HL-60 (cell line): ENCODE measurements at regions not wholly inside any gene's neighbourhood (a gene's known extent, or its start where the extent isn't known, plus 50 kb on each side); places are given as distances from the start of the nearest gene placed in this dataset.

Source experiments
- DNase-seq, 2 experiments: peaks; one replicate each; pipeline ENCODE4 v3.0.0-alpha.2; 2010 to 2020; ENCODE audit warnings: low read depth in 1 of 2, low spot score in 1 of 2
- H3K27ac ChIP-seq: fragments of 250-450 bp; sonication (Bioruptor Pico); replicated peaks from 2 replicates; pipeline ENCODE4 v1.5.1; 2020; ENCODE audit warnings: mild to moderate bottlenecking, moderate library complexity
- H3K27me3 ChIP-seq: fragments of 250-450 bp; sonication (Bioruptor Pico); 2 replicates; pipeline ENCODE4 v1.5.1; 2021; ENCODE audit warnings: mild to moderate bottlenecking, moderate library complexity; ENCODE audit not compliant: insufficient read depth, poor library complexity, severe bottlenecking
- H3K4me3 ChIP-seq: replicated peaks from 2 replicates; pipeline ENCODE4 v1.5.1; 2011; ENCODE audit warnings: mild to moderate bottlenecking, control low read depth, low read length; ENCODE audit not compliant: insufficient read depth
- GABPA ChIP-seq: IDR thresholded peaks from 2 replicates; pipeline ENCODE4 v1.6.1; 2012; ENCODE audit warnings: low read depth
- POLR2AphosphoS5 ChIP-seq: IDR thresholded peaks from 2 replicates; pipeline ENCODE4 v1.6.1; 2012; ENCODE audit warnings: low read depth
- SPI1 ChIP-seq: IDR thresholded peaks from 2 replicates; pipeline ENCODE4 v1.6.1; 2012; ENCODE audit warnings: low read depth, mild to moderate bottlenecking, borderline replicate concordance
- TF ChIP-seq, protein P1 (sequence below): IDR thresholded peaks from 2 replicates; pipeline ENCODE4 v1.6.1; 2012; ENCODE audit warnings: low read depth; ENCODE audit not compliant: insufficient replicate concordance
- TF ChIP-seq, protein P2 (sequence below): IDR thresholded peaks from one replicate; pipeline ENCODE4 v1.5.1; 2011; ENCODE audit warnings: low read length, control low read depth, inconsistent platforms; ENCODE audit not compliant: insufficient read depth

DNA sequence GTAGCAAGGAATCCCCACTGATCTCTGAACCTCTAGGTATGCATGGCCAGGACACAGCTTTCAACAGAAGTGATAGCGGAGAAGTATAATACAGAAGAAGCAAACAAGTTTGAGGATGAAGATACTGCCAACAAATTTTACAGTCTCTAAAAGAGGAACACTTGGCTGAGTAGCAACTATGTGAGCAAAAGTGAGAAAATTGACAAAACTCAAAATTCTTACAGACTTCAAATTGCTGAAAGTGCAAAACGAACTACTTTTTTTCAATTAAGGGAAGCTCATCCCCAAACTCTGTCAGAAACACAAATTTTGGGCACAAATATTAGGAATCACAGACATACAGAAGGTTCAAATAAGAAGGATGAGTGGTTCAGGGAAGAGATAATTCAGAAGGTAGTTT lies 1324.6 kb downstream of the LRFN5 start:
- Histone ChIP-seq H3K27me3 (no peaks in the 10 kb centered on the region), H3K4me3 (no peak overlapping the region), H3K27ac (no peak overlapping the region)
- TF ChIP-seq, protein P1, sequence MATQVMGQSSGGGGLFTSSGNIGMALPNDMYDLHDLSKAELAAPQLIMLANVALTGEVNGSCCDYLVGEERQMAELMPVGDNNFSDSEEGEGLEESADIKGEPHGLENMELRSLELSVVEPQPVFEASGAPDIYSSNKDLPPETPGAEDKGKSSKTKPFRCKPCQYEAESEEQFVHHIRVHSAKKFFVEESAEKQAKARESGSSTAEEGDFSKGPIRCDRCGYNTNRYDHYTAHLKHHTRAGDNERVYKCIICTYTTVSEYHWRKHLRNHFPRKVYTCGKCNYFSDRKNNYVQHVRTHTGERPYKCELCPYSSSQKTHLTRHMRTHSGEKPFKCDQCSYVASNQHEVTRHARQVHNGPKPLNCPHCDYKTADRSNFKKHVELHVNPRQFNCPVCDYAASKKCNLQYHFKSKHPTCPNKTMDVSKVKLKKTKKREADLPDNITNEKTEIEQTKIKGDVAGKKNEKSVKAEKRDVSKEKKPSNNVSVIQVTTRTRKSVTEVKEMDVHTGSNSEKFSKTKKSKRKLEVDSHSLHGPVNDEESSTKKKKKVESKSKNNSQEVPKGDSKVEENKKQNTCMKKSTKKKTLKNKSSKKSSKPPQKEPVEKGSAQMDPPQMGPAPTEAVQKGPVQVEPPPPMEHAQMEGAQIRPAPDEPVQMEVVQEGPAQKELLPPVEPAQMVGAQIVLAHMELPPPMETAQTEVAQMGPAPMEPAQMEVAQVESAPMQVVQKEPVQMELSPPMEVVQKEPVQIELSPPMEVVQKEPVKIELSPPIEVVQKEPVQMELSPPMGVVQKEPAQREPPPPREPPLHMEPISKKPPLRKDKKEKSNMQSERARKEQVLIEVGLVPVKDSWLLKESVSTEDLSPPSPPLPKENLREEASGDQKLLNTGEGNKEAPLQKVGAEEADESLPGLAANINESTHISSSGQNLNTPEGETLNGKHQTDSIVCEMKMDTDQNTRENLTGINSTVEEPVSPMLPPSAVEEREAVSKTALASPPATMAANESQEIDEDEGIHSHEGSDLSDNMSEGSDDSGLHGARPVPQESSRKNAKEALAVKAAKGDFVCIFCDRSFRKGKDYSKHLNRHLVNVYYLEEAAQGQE: no peak
- TF ChIP-seq POLR2AphosphoS5 (no peak), SPI1 (no peak), GABPA (no peak)
- TF ChIP-seq, protein P2, sequence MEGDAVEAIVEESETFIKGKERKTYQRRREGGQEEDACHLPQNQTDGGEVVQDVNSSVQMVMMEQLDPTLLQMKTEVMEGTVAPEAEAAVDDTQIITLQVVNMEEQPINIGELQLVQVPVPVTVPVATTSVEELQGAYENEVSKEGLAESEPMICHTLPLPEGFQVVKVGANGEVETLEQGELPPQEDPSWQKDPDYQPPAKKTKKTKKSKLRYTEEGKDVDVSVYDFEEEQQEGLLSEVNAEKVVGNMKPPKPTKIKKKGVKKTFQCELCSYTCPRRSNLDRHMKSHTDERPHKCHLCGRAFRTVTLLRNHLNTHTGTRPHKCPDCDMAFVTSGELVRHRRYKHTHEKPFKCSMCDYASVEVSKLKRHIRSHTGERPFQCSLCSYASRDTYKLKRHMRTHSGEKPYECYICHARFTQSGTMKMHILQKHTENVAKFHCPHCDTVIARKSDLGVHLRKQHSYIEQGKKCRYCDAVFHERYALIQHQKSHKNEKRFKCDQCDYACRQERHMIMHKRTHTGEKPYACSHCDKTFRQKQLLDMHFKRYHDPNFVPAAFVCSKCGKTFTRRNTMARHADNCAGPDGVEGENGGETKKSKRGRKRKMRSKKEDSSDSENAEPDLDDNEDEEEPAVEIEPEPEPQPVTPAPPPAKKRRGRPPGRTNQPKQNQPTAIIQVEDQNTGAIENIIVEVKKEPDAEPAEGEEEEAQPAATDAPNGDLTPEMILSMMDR: no peak
- no peak for DNase-seq

DNA sequence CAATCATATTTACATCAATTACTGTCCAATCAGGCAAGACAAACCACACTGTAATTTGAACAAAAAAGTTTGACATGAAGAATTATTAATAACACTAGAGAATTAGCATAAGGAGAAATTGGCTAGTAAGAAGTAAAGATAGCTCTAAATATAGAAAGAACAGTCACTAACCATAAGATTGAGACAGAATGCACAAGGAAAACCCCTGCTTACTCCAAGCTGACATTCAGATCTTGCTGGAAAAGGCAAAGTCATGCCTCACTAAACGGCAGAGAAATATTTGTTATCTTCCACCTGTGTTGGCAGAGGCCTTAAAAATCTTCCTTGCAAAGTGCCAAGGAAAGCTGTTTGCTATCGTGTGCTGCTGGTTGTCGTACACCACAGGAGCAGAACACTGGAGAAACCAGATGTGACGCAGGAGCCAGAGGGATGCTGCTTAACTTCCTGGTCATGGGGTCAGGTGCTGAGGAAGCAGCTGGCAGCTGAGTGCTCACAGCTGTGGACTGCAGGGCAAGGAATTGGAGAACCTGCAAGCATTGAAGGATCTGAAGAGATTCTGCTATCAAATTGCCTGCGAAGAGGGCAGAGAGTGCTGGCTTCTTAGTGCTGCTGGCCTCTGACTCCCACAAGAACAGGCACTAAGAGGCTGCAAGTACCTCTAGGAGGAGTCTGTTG lies 1323.3 kb downstream of the LRFN5 start:
- Histone ChIP-seq H3K27me3 (no peaks in the 10 kb centered on the region), H3K27ac (no peak overlapping the region), H3K4me3 (peak overlapping the region; percentile 22)
- DNase-seq: peak in 1 of 2 experiments; percentile 48
- TF ChIP-seq, protein P1: no peak
- TF ChIP-seq GABPA (peak; percentile 37; the same call in 1 of the 2 replicates), POLR2AphosphoS5 (peak; percentile 75)
- TF ChIP-seq, protein P2: no peak

DNA sequence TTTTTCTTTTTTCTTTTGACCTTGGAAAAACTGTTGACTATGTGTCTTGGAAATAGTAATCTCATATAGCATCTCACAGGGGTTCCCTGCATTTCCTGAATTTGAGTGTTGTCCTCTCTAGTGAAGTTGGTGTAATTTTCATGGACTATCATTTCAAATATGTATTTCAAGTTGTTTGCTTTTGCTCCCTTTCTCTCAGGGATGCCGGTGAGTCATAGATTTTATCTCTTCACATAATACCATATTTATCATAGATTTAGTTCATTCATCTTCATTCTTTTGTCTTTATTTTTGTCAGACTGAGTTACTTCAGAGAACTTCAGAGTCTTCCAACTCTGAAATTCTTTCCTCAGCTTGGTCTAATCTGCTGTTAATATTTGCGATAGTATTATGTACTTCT lies 1320.6 kb downstream of the LRFN5 start:
- Histone ChIP-seq H3K4me3 (no peak overlapping the region), H3K27ac (no peak overlapping the region), H3K27me3 (no peaks in the 10 kb centered on the region)
- no peak for DNase-seq
- TF ChIP-seq SPI1: no peak
- TF ChIP-seq POLR2AphosphoS5: no peak
- no peak for TF ChIP-seq GABPA
- TF ChIP-seq, protein P2: no peak
- TF ChIP-seq, protein P1: no peak
